Fibroblast of mammary gland (primary cell): ENCODE measurements at regions not wholly inside any gene's neighbourhood (a gene's known extent, or its start where the extent isn't known, plus 50 kb on each side); places are given as distances from the start of the nearest gene placed in this dataset.

Source experiments
- DNase-seq: peaks from one replicate; pipeline ENCODE4 v3.0.0-alpha.2; 2010; ENCODE audit warnings: low read depth
- H3K4me3 ChIP-seq: 2 replicates; pipeline ENCODE4 v1.5.1; 2011; ENCODE audit warnings: low read depth, mild to moderate bottlenecking, low read length, moderate library complexity; ENCODE audit not compliant: control insufficient read depth
- TF ChIP-seq, protein P1 (sequence below): conservative IDR thresholded peaks from 2 replicates; pipeline ENCODE4 v1.5.1; 2011; ENCODE audit warnings: low read depth, low read length, inconsistent platforms; ENCODE audit not compliant: control insufficient read depth, insufficient read depth

DNA sequence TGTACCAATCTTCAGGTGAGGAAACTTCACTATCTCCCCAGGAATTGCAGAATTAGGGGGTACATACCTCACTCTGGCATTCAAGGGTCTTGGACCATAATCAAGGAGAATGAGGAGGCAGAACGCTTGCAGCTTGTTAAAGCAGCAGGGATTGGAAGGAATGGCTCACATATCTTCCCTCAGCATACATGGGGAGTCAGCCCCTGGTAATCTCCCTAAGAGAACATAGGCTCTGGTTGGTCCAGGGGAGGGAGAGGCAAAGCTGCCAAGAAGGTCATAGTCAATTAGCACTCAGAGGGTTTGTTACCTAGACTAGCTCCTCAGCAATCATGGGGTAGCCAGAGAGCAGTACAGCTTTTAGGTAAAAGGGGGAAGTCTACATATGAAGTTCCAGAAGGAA lies 256.8 kb downstream of the INSC start:
- DNase-seq, result no peak
- no peak overlapping the region for H3K4me3 ChIP-seq
- TF ChIP-seq, protein P1, sequence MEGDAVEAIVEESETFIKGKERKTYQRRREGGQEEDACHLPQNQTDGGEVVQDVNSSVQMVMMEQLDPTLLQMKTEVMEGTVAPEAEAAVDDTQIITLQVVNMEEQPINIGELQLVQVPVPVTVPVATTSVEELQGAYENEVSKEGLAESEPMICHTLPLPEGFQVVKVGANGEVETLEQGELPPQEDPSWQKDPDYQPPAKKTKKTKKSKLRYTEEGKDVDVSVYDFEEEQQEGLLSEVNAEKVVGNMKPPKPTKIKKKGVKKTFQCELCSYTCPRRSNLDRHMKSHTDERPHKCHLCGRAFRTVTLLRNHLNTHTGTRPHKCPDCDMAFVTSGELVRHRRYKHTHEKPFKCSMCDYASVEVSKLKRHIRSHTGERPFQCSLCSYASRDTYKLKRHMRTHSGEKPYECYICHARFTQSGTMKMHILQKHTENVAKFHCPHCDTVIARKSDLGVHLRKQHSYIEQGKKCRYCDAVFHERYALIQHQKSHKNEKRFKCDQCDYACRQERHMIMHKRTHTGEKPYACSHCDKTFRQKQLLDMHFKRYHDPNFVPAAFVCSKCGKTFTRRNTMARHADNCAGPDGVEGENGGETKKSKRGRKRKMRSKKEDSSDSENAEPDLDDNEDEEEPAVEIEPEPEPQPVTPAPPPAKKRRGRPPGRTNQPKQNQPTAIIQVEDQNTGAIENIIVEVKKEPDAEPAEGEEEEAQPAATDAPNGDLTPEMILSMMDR, result no peak

DNA sequence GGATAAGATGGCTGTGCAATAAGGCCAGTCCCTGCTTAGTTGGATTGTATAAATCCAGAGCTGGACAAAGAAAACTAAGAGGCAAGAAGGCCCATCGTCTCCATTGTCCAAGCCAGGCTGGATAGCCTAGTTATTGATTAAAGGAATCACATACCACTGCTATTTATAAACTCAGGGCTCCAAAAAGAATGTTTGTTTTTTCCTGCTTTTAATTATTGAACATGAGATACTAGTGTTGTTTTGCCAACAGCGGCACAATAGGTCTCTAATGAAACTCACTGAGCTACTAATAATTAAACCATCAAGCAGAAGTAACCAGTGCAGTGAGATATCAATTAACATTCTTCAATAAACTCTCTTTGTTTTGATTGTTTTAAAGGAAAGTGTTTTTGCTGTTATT lies 259.7 kb downstream of the INSC start:
- TF ChIP-seq, protein P1, result no peak
- DNase-seq, result no peak

DNA sequence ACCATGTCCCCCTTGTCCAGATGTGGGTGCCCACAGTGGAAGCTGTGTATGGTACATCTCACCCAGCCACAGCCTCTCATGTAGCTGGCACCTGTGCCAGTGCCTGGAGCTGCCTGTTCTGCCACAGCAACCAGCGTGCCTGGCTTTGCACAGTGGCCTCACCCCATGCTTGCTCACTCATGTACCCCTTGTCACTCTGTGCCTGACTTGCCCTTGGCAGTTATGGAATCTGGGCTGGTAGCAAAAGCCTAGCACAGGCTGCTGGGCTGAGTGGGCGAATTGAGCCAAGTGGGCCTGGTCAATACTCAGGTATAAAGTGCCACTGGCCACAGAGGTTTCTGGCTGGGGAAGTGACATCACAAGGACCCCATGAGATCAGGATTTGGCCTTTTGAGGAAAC lies 264.2 kb downstream of the INSC start:
- TF ChIP-seq, protein P1, result no peak
- DNase-seq, result no peak
- H3K4me3 ChIP-seq, result no peak overlapping the region

More for the DNA sequence above, 259.7 kb downstream of the INSC start:
- H3K4me3 ChIP-seq, result no peak overlapping the region

DNA sequence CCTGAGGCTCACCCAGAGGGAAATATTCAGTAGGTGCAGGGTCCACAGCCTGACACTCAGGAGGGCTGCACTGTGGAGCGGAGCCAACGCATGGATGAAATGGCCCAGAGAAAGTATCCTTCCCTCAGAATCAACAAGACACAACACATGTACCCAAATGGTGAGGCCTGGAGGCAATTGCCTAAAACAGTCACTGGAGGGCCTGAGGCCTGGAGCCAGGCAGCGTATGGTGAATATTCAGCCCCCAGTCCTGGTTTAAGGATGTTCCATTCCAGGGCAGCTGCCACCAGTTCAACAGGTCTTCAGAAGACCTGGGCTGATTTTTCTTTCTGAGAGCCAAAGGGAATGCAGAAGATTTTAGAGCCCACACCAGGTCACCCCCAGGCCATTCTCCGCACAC lies 264.8 kb downstream of the INSC start:
- no peak for DNase-seq
- TF ChIP-seq, protein P1, result no peak
- H3K4me3 ChIP-seq, result no peak overlapping the region

DNA sequence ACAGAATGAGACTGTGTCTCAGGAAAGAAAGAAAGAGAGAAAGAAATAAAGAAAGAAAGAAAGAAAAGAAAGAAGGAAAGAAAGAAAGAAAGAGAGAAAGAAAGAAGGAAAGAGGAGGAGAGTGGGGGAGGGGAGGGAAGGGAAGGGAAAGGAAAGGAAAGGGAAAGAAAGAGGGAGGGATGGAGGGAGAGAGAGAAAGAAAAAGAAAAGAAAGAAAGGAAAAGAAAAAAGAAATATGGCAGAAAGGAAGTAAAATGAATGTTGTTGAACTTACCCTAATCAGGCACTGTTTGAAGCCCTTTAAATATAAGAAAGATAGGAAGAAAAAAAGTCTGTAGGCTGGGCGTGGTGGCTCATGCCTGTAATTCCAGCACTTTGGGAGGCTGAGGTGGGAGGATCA lies 276.1 kb downstream of the INSC start:
- TF ChIP-seq, protein P1, result no peak
- no peak for DNase-seq

DNA sequence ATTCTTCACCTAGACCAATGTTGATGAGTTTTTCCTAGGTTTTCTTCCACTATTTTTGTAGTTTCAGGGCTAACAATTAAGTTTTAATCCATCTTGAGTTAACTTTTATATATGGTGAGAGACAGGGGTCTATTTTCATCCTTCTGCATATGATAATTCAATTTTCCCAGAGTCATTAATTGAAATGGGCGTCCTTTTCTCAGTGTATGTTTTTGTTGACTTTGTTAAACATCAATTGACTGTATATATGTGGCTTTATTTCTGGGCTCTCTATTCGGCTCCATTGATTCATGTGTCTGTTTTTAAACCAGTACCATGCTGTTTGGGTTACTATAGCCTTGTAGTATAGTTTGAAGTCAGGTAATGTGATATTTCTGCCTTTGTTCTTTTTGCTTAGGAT lies 282.1 kb downstream of the INSC start:
- DNase-seq, result no peak
- no peak overlapping the region for H3K4me3 ChIP-seq
- TF ChIP-seq, protein P1, result no peak

More for the DNA sequence above, 276.1 kb downstream of the INSC start:
- H3K4me3 ChIP-seq, result no peak overlapping the region

DNA sequence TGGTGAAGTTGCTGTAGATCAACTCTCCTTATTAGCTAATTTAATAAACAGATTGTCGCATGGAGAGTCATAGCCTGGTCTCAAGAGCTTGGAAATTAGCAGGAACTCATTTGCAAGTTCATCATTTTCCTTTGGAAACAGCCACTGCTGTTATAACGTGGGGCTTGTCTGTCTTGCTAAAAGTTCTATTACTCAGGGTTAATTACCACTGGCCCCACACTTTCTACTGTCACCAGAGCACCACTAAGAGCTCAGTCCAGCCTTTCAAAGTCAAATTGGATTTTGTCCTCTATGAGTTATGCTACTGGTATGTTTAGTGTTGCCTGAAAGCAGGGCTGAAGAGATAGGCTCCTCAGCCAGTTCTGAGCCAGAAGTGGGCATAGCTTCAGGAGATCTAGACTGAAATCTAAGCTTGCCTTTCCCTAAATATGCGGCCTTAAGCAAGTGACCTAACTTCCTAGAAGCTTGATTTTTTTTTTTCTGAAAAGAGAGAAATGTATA lies 292.2 kb downstream of the INSC start:
- TF ChIP-seq, protein P1, result no peak
- no peak for DNase-seq
- no peak overlapping the region for H3K4me3 ChIP-seq
